CD4-positive, alpha-beta T cell treated with Interleukin-15 for 4 hours (primary cell): ENCODE measurements at regions not wholly inside any gene's neighbourhood (a gene's known extent, or its start where the extent isn't known, plus 50 kb on each side); places are given as distances from the start of the nearest gene placed in this dataset.

Experiments used
- DNase-seq: peaks from one replicate; pipeline ENCODE4 v3.0.0-alpha.2; 2020; ENCODE audit warnings: low spot score

GRCh38 chr6:14641423-14642135 lies 524.0 kb downstream of the CD83 start:
- DNase-seq = no peak

- no peak for DNase-seq
Observed at GRCh38 chr6:14642136-14642505, 524.5 kb downstream of the CD83 start.

- DNase-seq = no peak
Observed at GRCh38 chr6:14642842-14643241, 525.3 kb downstream of the CD83 start.

GRCh38 chr6:14644381-14644780 lies 526.8 kb downstream of the CD83 start:
- DNase-seq = no peak

GRCh38 chr6:14645221-14645620 lies 527.6 kb downstream of the CD83 start:
- no peak for DNase-seq

GRCh38 chr6:14645841-14646240 lies 528.3 kb downstream of the CD83 start:
- no peak for DNase-seq

- DNase-seq = no peak
Observed at GRCh38 chr6:14646371-14646770, 528.8 kb downstream of the CD83 start.

- no peak for DNase-seq
Observed at GRCh38 chr6:14647357-14647756, 529.8 kb downstream of the CD83 start.

GRCh38 chr6:14652536-14652935 lies 535.0 kb downstream of the CD83 start:
- no peak for DNase-seq

GRCh38 chr6:14655201-14656061 lies 537.9 kb downstream of the CD83 start:
- DNase-seq = no peak

GRCh38 chr6:14656078-14656521 lies 538.5 kb downstream of the CD83 start:
- DNase-seq = no peak

GRCh38 chr6:14656649-14657048 lies 539.1 kb downstream of the CD83 start:
- no peak for DNase-seq

GRCh38 chr6:14658030-14658429 lies 540.5 kb downstream of the CD83 start:
- DNase-seq = no peak

- DNase-seq = no peak
Observed at GRCh38 chr6:14658886-14659561, 541.5 kb downstream of the CD83 start.

GRCh38 chr6:14659841-14660240 lies 542.3 kb downstream of the CD83 start:
- no peak for DNase-seq

- DNase-seq = peak; percentile 46
Observed at GRCh38 chr6:14660806-14661579, 543.4 kb downstream of the CD83 start.

GRCh38 chr6:14661691-14662090 lies 544.1 kb downstream of the CD83 start:
- no peak for DNase-seq

GRCh38 chr6:14664112-14664601 lies 546.6 kb downstream of the CD83 start:
- DNase-seq = peak; percentile 9

GRCh38 chr6:14664621-14665315 lies 547.2 kb downstream of the CD83 start:
- DNase-seq = no peak

- peak; percentile 10 for DNase-seq
Observed at GRCh38 chr6:14665827-14666724, 548.5 kb downstream of the CD83 start.
